ENCODE measurements at regions not wholly inside any gene's neighbourhood (a gene's known extent, or its start where the extent isn't known, plus 50 kb on each side); places are given as distances from the start of the nearest gene placed in this dataset.

GRCh38 chr5:6195711-6196358, 182.5 kb downstream of the MED10 start:
- DNase-seq (ENCODE audit: low spot score), result no peak

GRCh38 chr5:6194906-6195612, 183.3 kb downstream of the MED10 start:
- no peak for DNase-seq (ENCODE audit: low spot score)

- no peak for DNase-seq (ENCODE audit: low spot score)
These were observed 184.0 kb downstream of the MED10 start for GRCh38 chr5:6194261-6194875.

- no peak for DNase-seq (ENCODE audit: low spot score)
These were observed 185.0 kb downstream of the MED10 start for GRCh38 chr5:6193310-6193709.

- DNase-seq (ENCODE audit: low spot score), result no peak
These were observed 187.5 kb downstream of the MED10 start for GRCh38 chr5:6190838-6191237.

GRCh38 chr5:6188976-6189375, 189.4 kb downstream of the MED10 start:
- DNase-seq (ENCODE audit: low spot score), result no peak

- no peak for DNase-seq (ENCODE audit: low spot score)
These were observed 190.0 kb downstream of the MED10 start for GRCh38 chr5:6188344-6188743.

GRCh38 chr5:6187501-6187900, 190.8 kb downstream of the MED10 start:
- no peak for DNase-seq (ENCODE audit: low spot score)

- DNase-seq (ENCODE audit: low spot score), result no peak
These were observed 192.8 kb downstream of the MED10 start for GRCh38 chr5:6185574-6185973.

GRCh38 chr5:6184481-6184880, 193.9 kb downstream of the MED10 start:
- DNase-seq (ENCODE audit: low spot score), result no peak

GRCh38 chr5:6183391-6184390, 194.7 kb downstream of the MED10 start:
- DNase-seq (ENCODE audit: low spot score), result no peak

- no peak for DNase-seq (ENCODE audit: low spot score)
These were observed 196.0 kb downstream of the MED10 start for GRCh38 chr5:6182271-6182815.

- DNase-seq (ENCODE audit: low spot score), result no peak
These were observed 196.5 kb downstream of the MED10 start for GRCh38 chr5:6181871-6182270.

- DNase-seq (ENCODE audit: low spot score), result no peak
These were observed 197.1 kb downstream of the MED10 start for GRCh38 chr5:6181147-6181729.

- no peak for DNase-seq (ENCODE audit: low spot score)
These were observed 198.0 kb downstream of the MED10 start for GRCh38 chr5:6180231-6180872.

GRCh38 chr5:6178846-6179532, 199.4 kb downstream of the MED10 start:
- no peak for DNase-seq (ENCODE audit: low spot score)

- DNase-seq (ENCODE audit: low spot score), result no peak
These were observed 200.4 kb downstream of the MED10 start for GRCh38 chr5:6177926-6178325.

GRCh38 chr5:6176102-6176693, 202.1 kb downstream of the MED10 start:
- no peak for DNase-seq (ENCODE audit: low spot score)

GRCh38 chr5:6175172-6175854, 203.0 kb downstream of the MED10 start:
- DNase-seq (ENCODE audit: low spot score), result no peak
